ENCODE measurements at regions not wholly inside any gene's neighbourhood (a gene's known extent, or its start where the extent isn't known, plus 50 kb on each side); places are given as distances from the start of the nearest gene placed in this dataset.

DNA sequence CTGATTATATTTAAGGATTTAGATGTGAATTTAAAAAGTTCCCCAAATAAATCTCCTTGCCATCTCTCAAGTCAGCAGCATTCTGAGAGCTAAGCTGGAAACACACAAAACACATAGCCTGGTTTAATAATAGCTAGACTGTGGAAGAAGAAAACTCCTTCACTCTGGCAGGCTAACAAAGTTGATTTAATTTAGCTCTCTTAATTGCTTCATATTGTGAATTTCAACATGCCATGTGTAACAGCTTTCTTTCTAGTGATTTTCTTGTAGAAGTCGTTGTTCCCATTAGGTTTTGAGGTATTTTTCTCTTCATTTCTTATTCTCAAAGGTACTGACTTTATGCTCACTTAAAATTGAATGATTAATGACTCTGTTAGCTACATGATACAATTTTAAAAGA lies 216.8 kb upstream of the AKR1E2 start:
- Histone ChIP-seq H2AFZ (ENCODE audit: low read length) (no peak overlapping the region), H3K9ac (ENCODE audit: extremely low read depth, insufficient read length, low read length) (no peak overlapping the region), H4K5ac (ENCODE audit: insufficient read length, low read depth, low read length) (no peak overlapping the region), H4K8ac (replicated peaks; ENCODE audit: insufficient read length, low read depth, low read length) (no peak overlapping the region), H3K9me3 (ENCODE audit: control insufficient read depth, low read depth, low read length) (no peaks in the 10 kb centered on the region), H2BK20ac (ENCODE audit: low read depth, low read length, poor library complexity, severe bottlenecking) (no peak overlapping the region), H2BK15ac (ENCODE audit: low read depth, low read length) (no peak overlapping the region), H3K27ac (ENCODE audit: insufficient read length, low read depth, low read length) (no peak overlapping the region), H3K18ac (ENCODE audit: insufficient read length, low read depth, low read length) (no peak overlapping the region), H3K27me3 (ENCODE audit: insufficient read depth, low read length) (no peaks in the 10 kb centered on the region), H2BK12ac (ENCODE audit: insufficient read length, low read depth, low read length) (no peak overlapping the region), H3K23ac (ENCODE audit: insufficient read length, low read depth, low read length) (no peak overlapping the region), H3T11ph (ENCODE audit: low read length) (no peak overlapping the region), H3K4me2 (ENCODE audit: insufficient read depth, insufficient read length, low read length) (no peak overlapping the region), H3K79me2 (ENCODE audit: insufficient read depth, low read length) (no peaks in the 10 kb centered on the region), H3K4ac (ENCODE audit: low read depth, low read length) (no peak overlapping the region), H2BK120ac (ENCODE audit: low read depth, low read length, poor library complexity, severe bottlenecking) (no peak overlapping the region), H4K91ac (ENCODE audit: insufficient read length, low read depth, low read length) (no peak overlapping the region), H4K20me1 (ENCODE audit: control insufficient read depth, insufficient read depth, insufficient read length) (no peaks in the 10 kb centered on the region), H3K56ac (ENCODE audit: insufficient read length, low read depth, low read length) (no peak overlapping the region), H3K4me1 (ENCODE audit: insufficient read depth, low read length) (no peaks in the 10 kb centered on the region), H3K79me1 (ENCODE audit: insufficient read depth, low read depth, low read length, poor library complexity, severe bottlenecking) (no peaks in the 10 kb centered on the region), H3K14ac (ENCODE audit: insufficient read depth, low read length) (no peak overlapping the region), H2AK5ac (ENCODE audit: insufficient read length, low read length) (no peak overlapping the region), H3K23me2 (ENCODE audit: insufficient read length, low read depth, low read length, poor library complexity, severe bottlenecking) (no peaks in the 10 kb centered on the region), H2BK5ac (ENCODE audit: insufficient read length, low read length) (no peak overlapping the region)
- H3K27me3 Mint-ChIP-seq (ENCODE audit: low read depth) = no peaks in the 10 kb centered on the region
- DNase-seq = no peak
- H3K4me1 Mint-ChIP-seq = no peaks in the 10 kb centered on the region
- no CpG with 5 or more reads among the region's 1 CpG for WGBS (ENCODE audit: extremely low coverage, insufficient read length, low lambda C conversion rate)
- TF ChIP-seq, protein P1, sequence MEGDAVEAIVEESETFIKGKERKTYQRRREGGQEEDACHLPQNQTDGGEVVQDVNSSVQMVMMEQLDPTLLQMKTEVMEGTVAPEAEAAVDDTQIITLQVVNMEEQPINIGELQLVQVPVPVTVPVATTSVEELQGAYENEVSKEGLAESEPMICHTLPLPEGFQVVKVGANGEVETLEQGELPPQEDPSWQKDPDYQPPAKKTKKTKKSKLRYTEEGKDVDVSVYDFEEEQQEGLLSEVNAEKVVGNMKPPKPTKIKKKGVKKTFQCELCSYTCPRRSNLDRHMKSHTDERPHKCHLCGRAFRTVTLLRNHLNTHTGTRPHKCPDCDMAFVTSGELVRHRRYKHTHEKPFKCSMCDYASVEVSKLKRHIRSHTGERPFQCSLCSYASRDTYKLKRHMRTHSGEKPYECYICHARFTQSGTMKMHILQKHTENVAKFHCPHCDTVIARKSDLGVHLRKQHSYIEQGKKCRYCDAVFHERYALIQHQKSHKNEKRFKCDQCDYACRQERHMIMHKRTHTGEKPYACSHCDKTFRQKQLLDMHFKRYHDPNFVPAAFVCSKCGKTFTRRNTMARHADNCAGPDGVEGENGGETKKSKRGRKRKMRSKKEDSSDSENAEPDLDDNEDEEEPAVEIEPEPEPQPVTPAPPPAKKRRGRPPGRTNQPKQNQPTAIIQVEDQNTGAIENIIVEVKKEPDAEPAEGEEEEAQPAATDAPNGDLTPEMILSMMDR (conservative IDR thresholded peaks at IDR 0.05) = no peak
- no peaks in the 10 kb centered on the region for H3K9me3 Mint-ChIP-seq
- H3K27ac Mint-ChIP-seq = no peak overlapping the region
- H3K4me3 Mint-ChIP-seq = no peak overlapping the region
- H3K36me3 Mint-ChIP-seq (ENCODE audit: insufficient read depth in 1 of 3, low read depth in 3 of 3) = no peaks in the 10 kb centered on the region
